Osteoblast (primary cell): ENCODE measurements at regions not wholly inside any gene's neighbourhood (a gene's known extent, or its start where the extent isn't known, plus 50 kb on each side); places are given as distances from the start of the nearest gene placed in this dataset.

Experiments
- DNase-seq: peaks from one replicate; pipeline ENCODE4 v3.0.0; 2011; ENCODE audit warnings: low spot score, mixed read lengths; ENCODE audit not compliant: insufficient read length; ENCODE audit errors: missing footprints
- H2AFZ ChIP-seq: 2 replicates; pipeline ENCODE4 v1.6.0; 2011; ENCODE audit warnings: mild to moderate bottlenecking, low read length
- H3K27ac ChIP-seq: 2 replicates; pipeline ENCODE4 v1.5.1; 2011; ENCODE audit warnings: mild to moderate bottlenecking, low read depth, low read length, moderate library complexity
- H3K27me3 ChIP-seq: 2 replicates; pipeline ENCODE4 v1.6.0; 2012; ENCODE audit warnings: mild to moderate bottlenecking, control low read depth, inconsistent platforms, low read length, moderate library complexity; ENCODE audit not compliant: insufficient read depth
- H3K36me3 ChIP-seq: 2 replicates; pipeline ENCODE4 v1.5.1; 2011; ENCODE audit warnings: mild to moderate bottlenecking, low read length, control low read depth, moderate library complexity; ENCODE audit not compliant: insufficient read depth
- H3K4me1 ChIP-seq: 2 replicates; pipeline ENCODE4 v1.5.1; 2011; ENCODE audit warnings: mild to moderate bottlenecking, low read length, control low read depth, moderate library complexity; ENCODE audit not compliant: insufficient read depth
- H3K4me2 ChIP-seq: 2 replicates; pipeline ENCODE4 v1.6.0; 2011; ENCODE audit warnings: mild to moderate bottlenecking, low read length; ENCODE audit not compliant: insufficient read depth
- H3K4me3 ChIP-seq: fragments of 200-600 bp; sonication (generic); 3 replicates; pipeline ENCODE4 v1.5.1; 2012; ENCODE audit warnings: mild to moderate bottlenecking, low read length, inconsistent platforms; ENCODE audit not compliant: insufficient read depth
- H3K79me2 ChIP-seq: 2 replicates; pipeline ENCODE4 v1.6.0; 2012; ENCODE audit warnings: mild to moderate bottlenecking, low read length, control low read depth, inconsistent platforms; ENCODE audit not compliant: insufficient read depth
- H3K9me3 ChIP-seq: 2 replicates; pipeline ENCODE4 v1.5.1; 2011; ENCODE audit warnings: low read depth, low read length, control low read depth
- H4K20me1 ChIP-seq: 2 replicates; pipeline ENCODE4 v1.6.0; 2012; ENCODE audit warnings: mild to moderate bottlenecking, low read length, control low read depth; ENCODE audit not compliant: insufficient read depth
- TF ChIP-seq, protein P1 (sequence below): IDR thresholded peaks from 2 replicates; pipeline ENCODE4 v1.5.1; 2011; ENCODE audit warnings: mild to moderate bottlenecking, low read depth, low read length, moderate library complexity; ENCODE audit errors: extremely low read depth

DNA sequence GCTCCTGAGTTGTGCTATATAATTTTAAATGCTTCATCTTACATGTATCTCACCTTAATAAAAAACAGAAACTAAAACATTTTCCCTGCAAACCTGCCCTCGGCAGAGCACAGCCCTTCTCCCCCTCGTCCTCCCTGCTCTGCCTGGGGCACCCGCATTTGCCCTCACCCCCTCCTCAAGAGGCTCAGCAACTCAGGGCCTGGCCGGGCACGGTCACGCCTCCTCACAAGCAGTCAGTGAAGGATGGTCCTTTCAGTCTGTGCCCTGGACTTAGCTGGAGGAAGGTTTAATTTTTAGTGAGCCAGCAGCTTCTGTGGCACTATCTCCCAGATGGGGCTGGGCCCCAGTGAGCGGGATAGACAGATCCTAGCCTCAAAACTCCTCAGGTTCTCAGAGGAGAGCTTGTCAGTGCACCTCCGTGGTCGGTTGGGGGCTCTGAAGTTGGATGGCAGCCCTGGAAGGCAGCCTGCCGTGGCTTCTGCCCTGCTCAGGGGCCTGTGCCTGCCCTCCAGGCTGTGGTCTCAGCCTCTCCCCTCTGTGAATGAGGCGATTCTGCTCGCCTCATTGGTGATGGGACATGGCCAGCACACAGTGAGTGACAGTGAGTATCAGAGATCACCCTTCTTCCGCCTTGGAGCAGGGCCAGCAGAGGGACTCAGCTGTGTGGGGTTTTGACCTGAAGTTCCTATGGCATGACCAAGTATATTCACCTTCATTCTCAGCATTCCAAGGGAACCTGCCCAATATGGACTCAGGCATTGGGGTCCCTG, 56.3 kb upstream of the AFF3 start:
- H3K4me3 ChIP-seq, result no peak overlapping the region
- no peaks in the 10 kb centered on the region for H3K79me2 ChIP-seq
- no peak for DNase-seq
- H3K36me3 ChIP-seq, result no peaks in the 10 kb centered on the region
- H3K27ac ChIP-seq, result peak overlapping the region; percentile 75
- TF ChIP-seq, protein P1, sequence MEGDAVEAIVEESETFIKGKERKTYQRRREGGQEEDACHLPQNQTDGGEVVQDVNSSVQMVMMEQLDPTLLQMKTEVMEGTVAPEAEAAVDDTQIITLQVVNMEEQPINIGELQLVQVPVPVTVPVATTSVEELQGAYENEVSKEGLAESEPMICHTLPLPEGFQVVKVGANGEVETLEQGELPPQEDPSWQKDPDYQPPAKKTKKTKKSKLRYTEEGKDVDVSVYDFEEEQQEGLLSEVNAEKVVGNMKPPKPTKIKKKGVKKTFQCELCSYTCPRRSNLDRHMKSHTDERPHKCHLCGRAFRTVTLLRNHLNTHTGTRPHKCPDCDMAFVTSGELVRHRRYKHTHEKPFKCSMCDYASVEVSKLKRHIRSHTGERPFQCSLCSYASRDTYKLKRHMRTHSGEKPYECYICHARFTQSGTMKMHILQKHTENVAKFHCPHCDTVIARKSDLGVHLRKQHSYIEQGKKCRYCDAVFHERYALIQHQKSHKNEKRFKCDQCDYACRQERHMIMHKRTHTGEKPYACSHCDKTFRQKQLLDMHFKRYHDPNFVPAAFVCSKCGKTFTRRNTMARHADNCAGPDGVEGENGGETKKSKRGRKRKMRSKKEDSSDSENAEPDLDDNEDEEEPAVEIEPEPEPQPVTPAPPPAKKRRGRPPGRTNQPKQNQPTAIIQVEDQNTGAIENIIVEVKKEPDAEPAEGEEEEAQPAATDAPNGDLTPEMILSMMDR, result no peak
- H2AFZ ChIP-seq, result peak overlapping the region; percentile 90
- H3K27me3 ChIP-seq, result no peaks in the 10 kb centered on the region
- H3K4me2 ChIP-seq, result peak overlapping the region; percentile 64
- no peaks in the 10 kb centered on the region for H4K20me1 ChIP-seq
- H3K9me3 ChIP-seq, result no peaks in the 10 kb centered on the region
- H3K4me1 ChIP-seq, result peaks cover 20% of the 10 kb centered on the region

DNA sequence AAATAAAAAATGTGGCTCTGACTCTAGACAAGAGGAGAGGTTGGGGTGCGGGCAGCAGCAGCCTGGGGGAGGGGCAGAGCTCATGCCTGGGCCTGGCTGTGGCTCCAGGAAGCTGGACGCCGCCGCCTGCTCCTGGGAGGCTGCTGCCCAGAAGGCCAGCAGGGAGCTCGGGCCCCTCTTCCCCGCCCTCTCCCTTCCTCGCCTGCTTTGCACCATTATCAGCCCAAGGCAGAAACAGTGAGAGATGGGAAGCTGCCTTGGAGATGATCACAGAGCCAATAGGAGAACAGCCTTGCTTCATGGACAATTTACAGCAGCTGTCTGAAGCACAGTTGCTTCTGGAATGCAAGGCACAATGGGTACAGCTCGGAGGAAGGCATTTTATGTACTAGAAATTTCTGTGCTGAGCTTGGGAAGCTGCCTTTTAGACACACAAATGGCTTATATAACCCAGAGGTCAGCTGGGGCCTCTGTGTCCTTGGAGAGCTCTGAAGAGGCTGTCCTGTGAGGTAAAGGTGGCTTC, 55.3 kb upstream of the AFF3 start:
- H2AFZ ChIP-seq, result peak overlapping the region; percentile 90
- no peaks in the 10 kb centered on the region for H3K79me2 ChIP-seq
- H3K27me3 ChIP-seq, result no peaks in the 10 kb centered on the region
- no peaks in the 10 kb centered on the region for H4K20me1 ChIP-seq
- TF ChIP-seq, protein P1, result no peak
- peaks cover 20% of the 10 kb centered on the region for H3K4me1 ChIP-seq
- H3K4me2 ChIP-seq, result peak overlapping the region; percentile 64
- peak overlapping the region; percentile 75 for H3K27ac ChIP-seq
- H3K36me3 ChIP-seq, result no peaks in the 10 kb centered on the region
- H3K4me3 ChIP-seq, result peak overlapping the region; percentile 26
- peak; percentile 91 for DNase-seq
- no peaks in the 10 kb centered on the region for H3K9me3 ChIP-seq

DNA sequence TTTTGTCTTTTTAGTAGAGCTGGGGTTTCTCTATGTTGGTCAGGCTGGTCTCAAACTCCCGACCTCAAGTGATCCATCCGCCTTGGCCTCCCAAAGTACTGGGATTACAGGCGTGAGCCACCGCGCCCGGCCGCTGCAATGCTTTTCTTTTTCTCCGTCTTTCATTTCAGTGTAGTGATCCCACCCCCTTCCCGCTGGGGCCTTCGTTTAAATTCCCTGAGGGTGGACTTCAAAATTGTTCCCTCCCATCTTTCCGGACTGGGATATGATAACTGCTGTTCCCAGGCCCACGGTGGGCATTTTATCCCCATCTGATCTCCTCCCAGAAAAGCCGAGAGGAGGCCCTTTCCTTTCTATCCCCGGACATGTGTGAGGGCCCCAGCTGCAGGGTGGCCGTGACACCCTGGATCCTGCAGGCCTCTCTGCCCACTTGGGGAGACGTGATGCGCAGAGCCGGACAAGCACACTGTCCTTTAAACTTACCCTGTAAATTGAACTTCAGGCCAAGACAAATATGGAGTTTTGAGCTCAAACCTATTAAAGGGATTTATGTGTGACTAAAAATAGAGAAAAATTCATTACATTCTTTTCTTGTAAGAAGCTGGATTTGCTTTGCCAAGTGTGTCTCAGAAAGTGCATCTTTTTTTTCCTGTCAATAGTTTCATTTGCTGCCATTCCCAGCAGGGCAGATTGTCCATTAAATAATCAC, 54.5 kb upstream of the AFF3 start:
- Histone ChIP-seq H3K27me3 (no peaks in the 10 kb centered on the region), H3K27ac (peak overlapping the region; percentile 75), H3K4me1 (peaks cover 20% of the 10 kb centered on the region), H3K9me3 (no peaks in the 10 kb centered on the region), H3K4me2 (peak overlapping the region; percentile 64), H3K36me3 (no peaks in the 10 kb centered on the region), H4K20me1 (no peaks in the 10 kb centered on the region), H3K79me2 (no peaks in the 10 kb centered on the region), H3K4me3 (no peak overlapping the region), H2AFZ (peak overlapping the region; percentile 90)
- TF ChIP-seq, protein P1, result no peak
- DNase-seq, result peak; percentile 51

DNA sequence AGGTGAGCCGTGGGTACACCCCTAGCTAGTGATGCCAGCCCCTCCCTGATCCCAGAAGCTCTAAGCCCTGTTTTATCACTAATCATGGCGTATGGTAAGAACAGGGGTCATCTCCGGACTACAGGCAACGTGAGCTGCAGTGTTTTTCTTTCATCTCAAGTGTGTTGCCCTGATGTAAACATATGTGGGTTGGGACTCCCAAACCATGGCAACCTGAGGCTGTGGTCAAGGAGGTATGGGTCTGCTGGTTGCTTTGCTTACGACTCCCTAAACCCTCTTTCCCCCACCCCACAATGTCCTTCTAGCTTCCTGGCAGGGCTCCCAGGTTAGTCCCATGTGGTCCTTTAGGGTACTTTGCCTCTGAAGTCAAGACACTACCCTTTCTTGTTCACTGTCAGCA, 53.6 kb upstream of the AFF3 start:
- Histone ChIP-seq H3K4me1 (peaks cover 20% of the 10 kb centered on the region), H3K27me3 (peaks cover 4% of the 10 kb centered on the region), H3K4me3 (no peak overlapping the region), H4K20me1 (no peaks in the 10 kb centered on the region), H2AFZ (no peak overlapping the region), H3K79me2 (no peaks in the 10 kb centered on the region), H3K27ac (no peak overlapping the region), H3K4me2 (no peak overlapping the region), H3K9me3 (no peaks in the 10 kb centered on the region), H3K36me3 (no peaks in the 10 kb centered on the region)
- TF ChIP-seq, protein P1, result no peak
- no peak for DNase-seq
